Activated CD4-positive, alpha-beta memory T cell treated with anti-CD3 and anti-CD28 coated beads, Interleukin-2, amount 10 ng/mL, durations not matched to agents 7 days and 5 days (primary cell): ENCODE measurements at regions not wholly inside any gene's neighbourhood (a gene's known extent, or its start where the extent isn't known, plus 50 kb on each side); places are given as distances from the start of the nearest gene placed in this dataset.

Experiments
- CTCF ChIA-PET: fragments of 350-600 bp; sonication (Branson Sonifier 250); formaldehyde crosslinking; loops from one replicate; lab custom pipeline; 2021; ENCODE audit warnings: antibody characterized with exemption, inconsistent platforms; lab: Charles Lee
- POLR2A ChIA-PET: fragments of 350-600 bp; sonication (Branson Sonifier 250); formaldehyde crosslinking; loops from one replicate; lab custom pipeline; 2021; ENCODE audit warnings: antibody characterized with exemption; lab: Charles Lee
- DNase-seq: peaks from one replicate; pipeline ENCODE4 v3.0.0-alpha.2; 2020
- H3K27ac Mint-ChIP-seq: one replicate; pipeline ENCODE4 v1.8.0; 2021; ENCODE audit warnings: mild to moderate bottlenecking, mixed read lengths
- H3K27me3 Mint-ChIP-seq: one replicate; pipeline ENCODE4 v1.8.0; 2021; ENCODE audit warnings: mixed read lengths
- H3K36me3 Mint-ChIP-seq: one replicate; pipeline ENCODE4 v1.8.0; 2021; ENCODE audit warnings: low read depth, mixed read lengths
- H3K4me1 Mint-ChIP-seq: one replicate; pipeline ENCODE4 v1.8.0; 2021; ENCODE audit warnings: mixed read lengths
- H3K4me3 Mint-ChIP-seq: one replicate; pipeline ENCODE4 v1.8.0; 2021; ENCODE audit warnings: mild to moderate bottlenecking, mixed read lengths
- H3K9me3 Mint-ChIP-seq: one replicate; pipeline ENCODE4 v1.8.0; 2021; ENCODE audit warnings: mixed read lengths

DNA sequence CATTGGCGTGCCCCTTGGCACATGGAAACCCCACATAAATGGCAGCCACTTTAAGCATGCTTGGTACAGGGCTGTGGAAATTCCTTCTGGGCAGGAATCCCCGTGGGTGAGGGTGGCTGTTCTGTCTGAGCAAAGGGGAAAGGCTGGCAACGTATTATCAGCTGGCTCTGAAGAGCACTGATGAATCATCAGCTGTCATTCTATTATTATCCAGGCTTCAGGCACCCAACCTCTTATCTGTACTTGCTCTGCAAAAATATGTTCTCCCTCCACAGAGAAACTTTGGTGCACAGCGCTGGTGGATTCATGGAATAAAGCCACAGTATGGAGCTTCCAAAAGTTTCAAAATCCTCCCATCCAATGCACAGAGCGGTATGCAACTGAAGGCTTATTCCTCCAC, 167.1 kb downstream of the TBX5 start:
- ChIA-PET CTCF (no interaction called here), POLR2A (no interaction called here)
- Mint-ChIP-seq H3K9me3 (peaks cover 2% of the 10 kb centered on the region), H3K4me3 (no peak overlapping the region), H3K27ac (no peak overlapping the region), H3K4me1 (no peaks in the 10 kb centered on the region), H3K36me3 (no peaks in the 10 kb centered on the region), H3K27me3 (no peaks in the 10 kb centered on the region)
- DNase-seq, result no peak

DNA sequence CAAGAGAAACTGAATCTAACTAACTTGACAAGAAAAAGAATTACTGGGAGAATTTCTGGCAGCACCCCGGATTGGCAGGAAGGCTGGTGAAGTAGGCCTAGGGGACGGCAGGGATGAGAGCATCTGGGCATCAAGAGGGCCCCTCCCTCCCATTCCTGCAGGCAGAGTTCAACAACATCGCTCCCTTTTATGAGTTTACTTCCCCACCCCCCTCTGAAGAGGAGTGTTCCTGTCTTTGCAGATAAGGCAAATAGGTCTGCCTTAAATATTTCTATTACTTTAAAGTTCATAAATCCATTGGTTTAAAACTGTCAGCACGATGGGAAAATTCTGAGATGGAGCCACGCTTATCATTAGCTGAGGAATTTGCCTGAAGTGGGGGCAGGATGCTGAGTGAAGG, 168.7 kb downstream of the TBX5 start:
- no peaks in the 10 kb centered on the region for H3K27me3 Mint-ChIP-seq
- ChIA-PET CTCF (no interaction called here), POLR2A (no interaction called here)
- no peaks in the 10 kb centered on the region for H3K4me1 Mint-ChIP-seq
- no peak overlapping the region for H3K4me3 Mint-ChIP-seq
- H3K9me3 Mint-ChIP-seq, result no peaks in the 10 kb centered on the region
- H3K36me3 Mint-ChIP-seq, result no peaks in the 10 kb centered on the region
- no peak for DNase-seq
- H3K27ac Mint-ChIP-seq, result no peak overlapping the region

DNA sequence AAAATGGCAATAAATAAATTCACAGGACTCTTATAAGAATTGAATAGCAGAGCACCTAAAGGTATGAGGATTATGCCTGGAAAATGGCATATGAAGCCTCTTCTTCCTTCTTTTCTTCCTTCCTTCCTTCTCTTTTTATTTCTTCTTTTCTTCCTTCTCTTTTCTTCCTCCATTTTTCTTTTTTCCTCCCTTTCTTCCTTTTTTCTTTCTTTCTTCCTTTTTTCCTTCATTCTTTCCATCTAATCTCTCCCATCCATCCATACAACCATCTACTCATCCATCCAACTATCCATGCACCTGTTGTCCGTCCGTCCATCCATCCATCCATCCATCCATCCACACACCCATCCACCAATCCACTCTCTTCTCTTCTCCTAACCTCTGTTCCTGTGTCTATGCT, 173.8 kb downstream of the TBX5 start:
- H3K9me3 Mint-ChIP-seq, result no peaks in the 10 kb centered on the region
- no peak overlapping the region for H3K27ac Mint-ChIP-seq
- ChIA-PET CTCF (no interaction called here), POLR2A (no interaction called here)
- no peaks in the 10 kb centered on the region for H3K27me3 Mint-ChIP-seq
- H3K4me3 Mint-ChIP-seq, result no peak overlapping the region
- no peak for DNase-seq
- H3K4me1 Mint-ChIP-seq, result no peaks in the 10 kb centered on the region
- no peaks in the 10 kb centered on the region for H3K36me3 Mint-ChIP-seq

DNA sequence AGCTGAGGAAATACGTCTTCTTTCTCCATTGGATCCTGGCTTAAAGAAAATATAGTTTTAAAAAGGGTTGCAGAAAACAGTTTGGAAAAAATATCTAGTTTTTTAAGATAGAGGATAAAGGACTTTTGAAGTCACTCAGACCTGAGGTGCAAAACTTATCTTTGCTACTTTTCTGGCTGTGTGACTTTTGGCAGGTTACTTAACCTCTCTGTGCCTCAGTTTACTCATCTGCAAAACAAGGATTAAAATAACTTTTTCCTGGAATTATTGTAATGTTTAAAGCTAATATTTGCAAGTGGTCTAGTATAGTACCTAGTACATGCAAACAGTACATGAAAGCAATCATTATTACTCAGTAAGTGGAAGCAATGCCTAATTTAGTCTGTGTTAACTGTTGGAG, 176.8 kb downstream of the TBX5 start:
- no peak overlapping the region for H3K4me3 Mint-ChIP-seq
- no peaks in the 10 kb centered on the region for H3K4me1 Mint-ChIP-seq
- H3K36me3 Mint-ChIP-seq, result no peaks in the 10 kb centered on the region
- H3K9me3 Mint-ChIP-seq, result no peaks in the 10 kb centered on the region
- ChIA-PET POLR2A (no interaction called here), CTCF (no interaction called here)
- no peak overlapping the region for H3K27ac Mint-ChIP-seq
- no peak for DNase-seq
- no peaks in the 10 kb centered on the region for H3K27me3 Mint-ChIP-seq

DNA sequence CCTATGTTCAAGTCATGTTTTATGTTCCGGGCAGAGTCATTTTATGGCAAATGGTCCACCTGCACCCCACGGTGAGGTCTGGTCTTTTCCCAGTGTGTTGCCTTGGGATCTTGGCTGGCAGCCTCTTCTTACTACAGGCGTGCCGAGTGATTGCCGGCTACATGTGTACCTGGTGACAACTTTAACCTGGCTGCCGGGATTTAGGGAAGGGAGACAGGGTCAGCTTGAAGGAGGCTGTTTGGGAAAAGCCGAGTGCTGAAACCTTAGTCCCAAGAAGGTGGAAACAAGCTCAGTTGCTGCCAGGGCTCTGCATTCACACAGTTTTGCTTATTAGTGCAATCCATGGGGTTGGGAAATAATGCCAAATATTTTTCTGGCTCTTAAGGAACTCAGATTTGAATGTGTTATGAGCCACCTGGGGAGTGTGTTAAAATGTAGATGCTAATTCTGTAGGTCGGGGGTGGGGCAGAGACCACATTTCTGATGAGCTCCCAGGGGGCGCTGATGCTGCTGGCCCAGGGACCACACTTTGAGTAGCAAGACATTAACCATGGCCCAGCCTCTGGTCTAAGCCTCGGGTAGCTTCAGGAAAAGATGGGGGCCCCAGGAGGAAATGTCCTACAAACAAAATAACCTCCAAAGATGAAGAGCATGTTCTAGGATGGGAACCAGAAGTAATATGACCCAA, 179.6 kb downstream of the TBX5 start:
- no peak for DNase-seq
- no peak overlapping the region for H3K4me3 Mint-ChIP-seq
- H3K4me1 Mint-ChIP-seq, result no peaks in the 10 kb centered on the region
- no peaks in the 10 kb centered on the region for H3K9me3 Mint-ChIP-seq
- H3K27ac Mint-ChIP-seq, result no peak overlapping the region
- POLR2A ChIA-PET, result no interaction called here
- H3K27me3 Mint-ChIP-seq, result no peaks in the 10 kb centered on the region
- H3K36me3 Mint-ChIP-seq, result no peaks in the 10 kb centered on the region
- CTCF ChIA-PET, result no interaction called here

DNA sequence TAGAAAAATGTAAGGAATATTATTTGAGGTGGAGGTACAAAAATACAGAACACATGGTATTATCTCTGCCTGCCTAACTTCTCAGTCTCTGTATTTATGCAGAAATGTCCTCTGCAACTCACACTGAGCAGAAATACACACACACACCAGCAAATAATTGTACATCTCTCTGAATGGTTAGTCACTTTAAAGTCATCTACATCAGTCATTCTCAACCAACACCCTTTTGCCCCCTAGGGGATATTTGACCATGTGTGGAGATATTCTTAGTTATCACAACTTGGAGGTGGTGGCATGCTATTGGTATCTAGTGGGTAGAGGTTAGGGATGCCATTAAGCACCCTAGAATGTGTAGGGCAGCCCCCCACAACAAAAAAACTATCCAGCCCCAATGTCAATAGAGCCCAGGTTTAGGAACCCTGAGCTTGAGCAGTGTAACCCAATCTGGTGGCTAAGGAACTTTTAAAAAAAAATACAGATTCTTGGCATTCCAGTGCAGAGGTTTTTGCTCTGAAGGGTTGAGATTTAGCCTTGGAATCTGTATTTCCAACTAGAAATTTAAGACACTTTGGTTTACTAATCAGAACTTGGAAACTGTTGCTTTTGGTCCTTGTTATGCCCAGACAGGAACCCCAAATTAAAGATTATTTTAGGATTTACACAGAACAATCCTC, 183.8 kb downstream of the TBX5 start:
- H3K9me3 Mint-ChIP-seq, result peaks cover 2% of the 10 kb centered on the region
- H3K27ac Mint-ChIP-seq, result no peak overlapping the region
- POLR2A ChIA-PET, result no interaction called here
- CTCF ChIA-PET, result no interaction called here
- no peak overlapping the region for H3K4me3 Mint-ChIP-seq
- no peaks in the 10 kb centered on the region for H3K27me3 Mint-ChIP-seq
- DNase-seq, result no peak
- H3K36me3 Mint-ChIP-seq, result no peaks in the 10 kb centered on the region
- no peaks in the 10 kb centered on the region for H3K4me1 Mint-ChIP-seq

DNA sequence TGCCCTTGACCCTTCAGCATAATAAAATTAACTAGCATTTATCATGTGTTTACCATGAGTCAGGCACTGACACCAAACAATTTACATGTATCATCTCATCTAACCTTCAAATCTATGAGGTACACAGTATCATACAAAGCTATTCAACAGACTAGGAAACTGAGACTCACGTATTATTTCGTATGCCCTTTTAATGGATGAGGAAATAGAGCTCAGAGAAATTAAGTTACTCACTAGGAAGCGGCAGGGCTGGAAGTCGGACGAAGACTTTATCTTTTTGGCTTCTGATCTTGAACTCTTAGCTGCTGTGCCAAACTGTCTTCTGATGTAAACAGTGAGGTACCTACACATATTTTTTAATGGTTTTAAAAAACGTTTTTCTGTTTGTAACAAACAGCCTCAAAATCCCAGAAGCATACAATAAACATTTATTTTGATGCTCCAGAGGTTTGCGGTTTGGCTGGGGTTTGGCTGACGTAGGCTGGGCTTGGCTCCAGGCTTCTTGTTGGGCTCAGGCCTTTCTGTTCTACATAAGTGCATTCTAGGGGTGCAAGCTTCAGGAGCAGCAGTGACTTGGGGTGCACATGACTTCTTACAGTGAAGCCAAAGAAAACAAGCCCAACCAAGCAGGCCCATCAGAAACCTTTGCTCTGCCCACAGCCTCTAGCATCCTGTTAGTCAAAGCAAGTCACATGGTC, 184.7 kb downstream of the TBX5 start:
- H3K4me3 Mint-ChIP-seq, result no peak overlapping the region
- no peaks in the 10 kb centered on the region for H3K27me3 Mint-ChIP-seq
- H3K36me3 Mint-ChIP-seq, result no peaks in the 10 kb centered on the region
- ChIA-PET POLR2A (no interaction called here), CTCF (no interaction called here)
- no peaks in the 10 kb centered on the region for H3K4me1 Mint-ChIP-seq
- no peak overlapping the region for H3K27ac Mint-ChIP-seq
- DNase-seq, result no peak
- peaks cover 2% of the 10 kb centered on the region for H3K9me3 Mint-ChIP-seq

DNA sequence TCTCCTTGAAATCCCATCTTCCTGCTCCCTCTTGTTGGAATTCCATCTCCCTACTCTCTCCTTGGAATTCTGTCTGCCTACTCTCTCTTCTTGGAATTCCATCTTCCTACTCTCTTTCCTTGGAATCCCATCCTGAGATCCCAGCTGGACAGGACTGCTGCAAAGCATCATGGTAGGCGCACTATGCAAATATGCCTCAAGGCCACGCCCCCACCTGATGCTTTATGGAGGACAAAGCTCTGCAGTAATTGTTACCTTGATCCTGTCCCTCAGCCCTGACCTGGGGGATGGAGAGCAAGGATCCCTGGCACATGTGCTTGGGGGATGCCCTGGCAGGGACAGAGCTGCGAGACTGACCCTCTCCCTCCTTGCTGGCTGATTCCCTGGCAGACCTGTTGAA, 185.6 kb downstream of the TBX5 start:
- H3K36me3 Mint-ChIP-seq, result no peaks in the 10 kb centered on the region
- no peaks in the 10 kb centered on the region for H3K4me1 Mint-ChIP-seq

DNA sequence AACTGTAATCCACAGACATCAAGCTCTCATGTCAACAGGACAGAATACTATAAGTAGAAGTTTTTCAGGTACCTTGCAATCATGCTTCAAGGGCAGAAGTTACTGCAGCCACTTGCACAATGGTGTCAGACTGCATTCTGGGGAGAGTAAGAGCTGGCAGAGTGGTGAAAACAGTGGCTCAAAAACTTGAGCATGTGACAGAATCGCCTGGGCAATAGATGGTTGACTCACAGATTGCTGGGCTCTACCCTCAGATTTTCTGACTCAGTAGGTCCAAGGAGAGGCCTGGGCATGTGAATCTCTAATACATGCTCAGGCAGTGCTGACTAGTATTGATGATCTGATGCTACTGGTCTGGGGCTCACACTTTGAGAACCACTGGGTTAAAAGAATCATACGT, 187.8 kb downstream of the TBX5 start:
- no peak overlapping the region for H3K4me3 Mint-ChIP-seq
- H3K27ac Mint-ChIP-seq, result no peak overlapping the region
- CTCF ChIA-PET, result no interaction called here
- H3K36me3 Mint-ChIP-seq, result no peaks in the 10 kb centered on the region
- H3K4me1 Mint-ChIP-seq, result no peaks in the 10 kb centered on the region
- no peak for DNase-seq
- H3K9me3 Mint-ChIP-seq, result peaks cover 2% of the 10 kb centered on the region
- no peaks in the 10 kb centered on the region for H3K27me3 Mint-ChIP-seq
- POLR2A ChIA-PET, result no interaction called here

More for the DNA sequence above, 185.6 kb downstream of the TBX5 start:
- no peaks in the 10 kb centered on the region for H3K27me3 Mint-ChIP-seq
- ChIA-PET POLR2A (no interaction called here), CTCF (no interaction called here)
- DNase-seq, result no peak
- H3K27ac Mint-ChIP-seq, result no peak overlapping the region
- H3K4me3 Mint-ChIP-seq, result no peak overlapping the region
- H3K9me3 Mint-ChIP-seq, result peaks cover 2% of the 10 kb centered on the region

DNA sequence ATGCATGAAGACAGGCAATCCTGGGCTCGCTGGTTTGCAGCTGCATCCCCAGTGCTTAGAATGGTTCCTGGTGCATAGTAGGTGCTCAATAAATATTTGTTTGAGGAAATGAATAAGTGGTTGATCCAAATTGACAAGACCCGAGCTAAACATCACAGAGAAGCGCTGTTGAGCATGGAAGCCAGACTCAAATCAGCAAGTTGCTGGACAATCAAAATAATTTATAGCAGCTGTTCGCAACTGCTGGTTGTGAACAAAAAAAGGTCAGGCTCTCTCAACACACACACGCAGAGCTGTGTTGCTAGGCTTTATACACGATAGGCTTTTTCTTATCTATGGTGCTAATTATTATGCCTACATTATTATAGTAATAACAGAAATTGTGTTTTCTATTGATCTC, 190.2 kb downstream of the TBX5 start:
- Mint-ChIP-seq H3K9me3 (peaks cover 2% of the 10 kb centered on the region), H3K4me1 (no peaks in the 10 kb centered on the region), H3K27me3 (no peaks in the 10 kb centered on the region), H3K27ac (no peak overlapping the region), H3K4me3 (no peak overlapping the region), H3K36me3 (no peaks in the 10 kb centered on the region)
- CTCF ChIA-PET, result no interaction called here
- POLR2A ChIA-PET, result no interaction called here
- DNase-seq, result no peak

DNA sequence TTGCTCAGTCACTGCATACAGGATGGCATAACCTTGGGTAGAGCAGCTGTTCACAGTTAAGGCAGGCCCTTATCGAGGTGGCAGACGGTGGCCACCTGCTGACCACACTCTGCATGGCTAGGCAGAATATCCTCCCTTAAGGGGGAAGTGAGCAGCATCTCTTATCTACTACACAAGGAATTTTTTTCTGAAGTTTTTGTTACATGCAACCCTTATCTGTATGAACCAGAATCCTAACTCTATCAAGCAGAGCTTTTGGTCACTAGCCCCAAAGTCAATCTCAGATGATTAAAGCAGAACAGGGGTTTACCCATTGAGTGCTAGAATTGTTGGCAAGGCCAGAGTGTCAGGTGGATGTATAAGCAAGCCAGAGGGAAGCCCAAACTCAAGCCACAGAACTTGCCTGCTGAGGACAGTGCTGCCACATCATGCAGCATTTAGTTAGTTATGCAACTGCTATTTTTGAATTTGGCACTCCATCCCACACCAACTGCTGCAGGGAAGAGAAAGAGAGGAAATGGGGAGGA, 192.8 kb downstream of the TBX5 start:
- Mint-ChIP-seq H3K9me3 (no peaks in the 10 kb centered on the region), H3K27me3 (no peaks in the 10 kb centered on the region), H3K36me3 (no peaks in the 10 kb centered on the region), H3K27ac (no peak overlapping the region), H3K4me3 (no peak overlapping the region), H3K4me1 (no peaks in the 10 kb centered on the region)
- DNase-seq, result no peak
- POLR2A ChIA-PET, result interaction anchor here (0.7 kb wide), 1 partner anchor 1300 kb away, joined by 3 read pairs; no protein-coding TSS in a partner anchor
- CTCF ChIA-PET, result no interaction called here

DNA sequence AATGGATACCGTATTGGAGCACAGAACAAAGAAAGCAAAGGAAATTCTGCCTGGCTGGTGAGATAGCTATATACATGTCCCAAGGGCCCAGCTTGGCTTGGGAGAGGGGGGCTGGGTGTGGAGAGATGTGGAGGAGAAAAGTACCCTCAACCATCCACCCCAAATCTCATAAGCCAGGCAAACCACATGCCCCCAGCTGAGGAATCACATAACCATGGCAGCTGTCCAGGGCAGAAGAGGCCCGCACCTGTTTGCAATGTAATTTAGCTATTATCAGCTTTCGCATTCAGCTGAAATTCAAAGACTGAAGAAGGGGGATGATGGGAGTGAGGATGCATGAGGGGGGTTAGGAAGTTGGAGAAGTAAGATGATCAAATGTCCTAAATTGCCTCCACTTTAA, 196.1 kb downstream of the TBX5 start:
- Mint-ChIP-seq H3K9me3 (no peaks in the 10 kb centered on the region), H3K36me3 (no peaks in the 10 kb centered on the region), H3K4me1 (no peaks in the 10 kb centered on the region), H3K27me3 (no peaks in the 10 kb centered on the region), H3K4me3 (no peak overlapping the region), H3K27ac (no peak overlapping the region)
- POLR2A ChIA-PET, result no interaction called here
- DNase-seq, result no peak
- CTCF ChIA-PET, result no interaction called here

DNA sequence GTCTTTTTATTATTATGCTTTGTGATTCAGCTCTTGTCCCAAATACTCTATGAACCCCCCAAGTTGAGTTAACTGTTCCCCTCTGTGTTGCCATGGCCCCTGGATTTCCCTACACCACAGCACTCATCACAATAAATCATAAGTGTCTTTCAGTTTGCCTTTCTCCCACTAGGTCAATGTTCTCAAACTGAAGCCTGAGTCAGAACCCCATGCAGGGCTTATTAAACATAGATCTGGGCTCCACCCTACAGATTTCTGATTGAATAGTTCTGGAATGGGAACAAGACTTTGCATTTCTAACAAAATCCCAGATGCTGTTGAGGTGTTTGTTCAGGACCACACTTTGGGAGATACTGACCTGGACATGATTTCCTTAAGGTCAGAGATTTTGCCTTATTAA, 199.4 kb downstream of the TBX5 start:
- DNase-seq, result no peak
- H3K27ac Mint-ChIP-seq, result no peak overlapping the region
- no peak overlapping the region for H3K4me3 Mint-ChIP-seq
- no peaks in the 10 kb centered on the region for H3K4me1 Mint-ChIP-seq
- no peaks in the 10 kb centered on the region for H3K9me3 Mint-ChIP-seq
- ChIA-PET CTCF (no interaction called here), POLR2A (no interaction called here)
- no peaks in the 10 kb centered on the region for H3K27me3 Mint-ChIP-seq
- no peaks in the 10 kb centered on the region for H3K36me3 Mint-ChIP-seq
